T-cell (primary cell): ENCODE measurements at regions not wholly inside any gene's neighbourhood (a gene's known extent, or its start where the extent isn't known, plus 50 kb on each side); places are given as distances from the start of the nearest gene placed in this dataset.

Experiments used
- ATAC-seq, 4 experiments: fragments of 200-7000 bp in 3 of 4; fragments of 150-1000 bp in 1 of 4; cut with Tn5 transposase; replicated peaks in 1 of 4; 1 replicate in 3 of 4; 2 replicates in 1 of 4; pipeline ENCODE4 v1.10.0; 2021; ENCODE audit warnings: moderate library complexity in 3 of 4, mild to moderate bottlenecking in 2 of 4, moderate number of reproducible peaks in 1 of 4
- CTCF ChIA-PET, 2 donors: fragments of 300-600 bp; sonication (Branson Sonifier 250); formaldehyde crosslinking; loops; one replicate each; lab custom pipeline; 2022; ENCODE audit warnings: antibody characterized with exemption in 2 of 2; lab: Charles Lee
- POLR2A ChIA-PET, 2 donors: fragments of 300-600 bp; sonication (Branson Sonifier 250); formaldehyde crosslinking; loops; one replicate each; lab custom pipeline; 2022; ENCODE audit warnings: antibody characterized with exemption in 2 of 2; lab: Charles Lee
- DNase-seq, 35 experiments: peaks; one replicate each; pipeline versions ENCODE4 v3.0.0 to v3.0.0-alpha.2; 2013 to 2023
- H3K27ac ChIP-seq: one replicate; pipeline ENCODE4 v1.5.1; 2013; ENCODE audit warnings: low read length
- H3K27me3 ChIP-seq, 2 experiments: replicated peaks in 1 of 2; 1 replicate in 1 of 2; 2 replicates in 1 of 2; pipeline versions ENCODE4 v1.6.1 to v1.7.0; 2013; ENCODE audit warnings: low read length in 1 of 2, mixed read lengths in 1 of 2; ENCODE audit not compliant: control insufficient read depth in 2 of 2, insufficient read depth in 2 of 2; ENCODE audit errors: extremely low read depth in 1 of 2
- H3K36me3 ChIP-seq, 2 donors: 1 replicate in 1 of 2; 2 replicates in 1 of 2; pipeline versions ENCODE4 v1.6.1 to v1.7.0; 2013; ENCODE audit warnings: low read length in 1 of 2; ENCODE audit not compliant: control insufficient read depth in 2 of 2, insufficient read depth in 1 of 2; ENCODE audit errors: extremely low read depth in 1 of 2
- H3K4me1 ChIP-seq, 2 experiments: 1 replicate in 1 of 2; 2 replicates in 1 of 2; pipeline versions ENCODE4 v1.6.1 to v1.7.0; 2013; ENCODE audit warnings: low read length in 2 of 2, mixed read lengths in 1 of 2; ENCODE audit not compliant: insufficient read depth in 2 of 2, control insufficient read depth in 1 of 2; ENCODE audit errors: extremely low read depth in 1 of 2
- H3K4me3 ChIP-seq, 2 donors: 1 replicate in 1 of 2; 2 replicates in 1 of 2; pipeline versions ENCODE4 v1.5.1 to v1.7.0; 2013; ENCODE audit warnings: mild to moderate bottlenecking in 2 of 2, low read length in 1 of 2, moderate library complexity in 1 of 2; ENCODE audit not compliant: control insufficient read depth in 1 of 2; ENCODE audit errors: extremely low read depth in 1 of 2
- H3K9me3 ChIP-seq: 2 replicates; pipeline ENCODE4 v1.7.0; 2013
- H3K27ac Mint-ChIP-seq, 2 donors: one replicate each; pipeline ENCODE4 v1.8.0; 2020 to 2021; ENCODE audit warnings: mild to moderate bottlenecking in 2 of 2, mixed read lengths in 2 of 2
- H3K27me3 Mint-ChIP-seq, 2 donors: one replicate each; pipeline ENCODE4 v1.8.0; 2021 to 2022; ENCODE audit warnings: mixed read lengths in 2 of 2
- H3K36me3 Mint-ChIP-seq: one replicate; pipeline ENCODE4 v1.8.0; 2021; ENCODE audit warnings: mixed read lengths
- H3K4me1 Mint-ChIP-seq, 3 donors: one replicate each; pipeline ENCODE4 v1.8.0; 2020 to 2022; ENCODE audit warnings: mixed read lengths in 3 of 3, mild to moderate bottlenecking in 1 of 3
- H3K4me3 Mint-ChIP-seq, 3 donors: one replicate each; pipeline ENCODE4 v1.8.0; 2020 to 2022; ENCODE audit warnings: mild to moderate bottlenecking in 3 of 3, mixed read lengths in 3 of 3, moderate library complexity in 3 of 3
- H3K9me3 Mint-ChIP-seq, 3 donors: one replicate each; pipeline ENCODE4 v1.8.0; 2020 to 2022; ENCODE audit warnings: mixed read lengths in 3 of 3
- WGBS: methylation state at CpG from one replicate; pipeline ENCODE4 v1.1.5; 2013; ENCODE audit warnings: missing lambda C conversion rate; ENCODE audit not compliant: insufficient coverage; 5-methylcytosine and 5-hydroxymethylcytosine counted together

GRCh38 chr20:39702701-39703349 lies 740.7 kb downstream of the DHX35 start:
- CTCF ChIA-PET: no interaction called here
- H3K27me3 Mint-ChIP-seq: no peaks in the 10 kb centered on the region
- ATAC-seq: no peak
- POLR2A ChIA-PET: no interaction called here
- H3K4me3 ChIP-seq: no peak overlapping the region
- H3K4me1 Mint-ChIP-seq: no peaks in the 10 kb centered on the region
- no peaks in the 10 kb centered on the region for H3K9me3 ChIP-seq
- H3K9me3 Mint-ChIP-seq: peaks cover 0 to 7% (median 0%) of the 10 kb centered on the region in 3 donors
- H3K36me3 Mint-ChIP-seq: no peaks in the 10 kb centered on the region
- no peak overlapping the region for H3K27ac Mint-ChIP-seq
- no peaks in the 10 kb centered on the region for H3K4me1 ChIP-seq
- 29% methylated on average over 1 of the region's 1 CpG for WGBS
- H3K27ac ChIP-seq: no peak overlapping the region
- H3K4me3 Mint-ChIP-seq: no peak overlapping the region
- no peaks in the 10 kb centered on the region for H3K36me3 ChIP-seq
- DNase-seq: no peak
- no peaks in the 10 kb centered on the region for H3K27me3 ChIP-seq

DNA sequence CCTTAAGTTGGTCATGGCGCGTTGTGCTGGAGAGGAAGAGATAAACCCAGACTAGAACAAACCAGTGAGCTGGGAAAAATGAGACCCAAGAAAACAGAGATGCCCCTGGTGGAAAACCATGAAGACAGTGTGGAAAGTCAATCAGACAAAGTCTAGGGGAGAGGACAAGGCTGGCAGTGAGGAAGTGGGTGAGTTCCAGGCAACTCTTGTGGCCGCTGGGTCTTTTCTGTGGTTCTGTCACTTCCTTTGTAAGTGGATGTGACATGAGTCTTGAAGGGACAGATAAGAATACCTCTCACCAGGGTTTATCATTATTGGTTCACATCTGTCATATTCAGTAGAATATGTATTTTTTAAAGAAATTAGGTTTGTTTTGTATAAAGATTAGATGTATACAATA lies 738.4 kb downstream of the DHX35 start:
- H3K27me3 ChIP-seq: no peaks in the 10 kb centered on the region
- CTCF ChIA-PET: no interaction called here

GRCh38 chr20:39699166-39699725 lies 737.1 kb downstream of the DHX35 start:
- Mint-ChIP-seq H3K4me3 (no peak overlapping the region), H3K27ac (no peak overlapping the region), H3K36me3 (no peaks in the 10 kb centered on the region), H3K27me3 (no peaks in the 10 kb centered on the region), H3K4me1 (no peaks in the 10 kb centered on the region), H3K9me3 (peaks cover 0 to 7% (median 0%) of the 10 kb centered on the region in 3 donors)
- WGBS: no CpG with 5 or more reads among the region's 2 CpGs
- Histone ChIP-seq H3K4me1 (no peaks in the 10 kb centered on the region), H3K27me3 (no peaks in the 10 kb centered on the region), H3K4me3 (no peak overlapping the region), H3K9me3 (no peaks in the 10 kb centered on the region), H3K36me3 (no peaks in the 10 kb centered on the region), H3K27ac (no peak overlapping the region)
- no peak for ATAC-seq
- no peak for DNase-seq
- ChIA-PET CTCF (no interaction called here), POLR2A (no interaction called here)

More for the DNA sequence above, 738.4 kb downstream of the DHX35 start:
- Mint-ChIP-seq H3K27ac (no peak overlapping the region), H3K9me3 (peaks cover 0 to 7% (median 0%) of the 10 kb centered on the region in 3 donors), H3K4me1 (no peaks in the 10 kb centered on the region), H3K27me3 (no peaks in the 10 kb centered on the region), H3K4me3 (no peak overlapping the region), H3K36me3 (no peaks in the 10 kb centered on the region)
- DNase-seq: no peak
- Histone ChIP-seq H3K9me3 (no peaks in the 10 kb centered on the region), H3K4me3 (no peak overlapping the region), H3K4me1 (no peaks in the 10 kb centered on the region), H3K36me3 (no peaks in the 10 kb centered on the region), H3K27ac (no peak overlapping the region)
- WGBS: 29% methylated on average over 2 of the region's 3 CpGs
- POLR2A ChIA-PET: no interaction called here
- no peak for ATAC-seq

DNA sequence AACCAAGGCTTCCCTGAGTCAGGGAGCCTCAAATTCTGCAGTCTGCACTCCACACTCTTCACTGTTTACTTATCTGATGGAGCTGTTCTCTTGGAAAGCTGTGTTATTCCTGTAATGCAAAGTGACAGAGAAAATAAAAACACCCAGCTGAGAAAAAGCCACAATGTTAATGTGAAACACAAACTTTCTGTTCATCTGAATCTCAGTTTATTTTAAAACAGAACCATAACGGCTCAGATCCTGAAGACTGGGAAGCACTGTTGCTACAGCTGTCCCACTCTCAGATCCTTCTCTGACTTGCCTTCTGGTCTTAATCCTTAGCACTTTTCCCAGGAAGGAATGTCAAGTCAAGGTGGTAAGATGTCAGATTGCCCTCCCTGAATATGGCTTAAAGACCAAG lies 736.6 kb downstream of the DHX35 start:
- POLR2A ChIA-PET: no interaction called here
- Mint-ChIP-seq H3K27ac (no peak overlapping the region), H3K4me1 (no peaks in the 10 kb centered on the region), H3K27me3 (no peaks in the 10 kb centered on the region), H3K4me3 (no peak overlapping the region), H3K36me3 (no peaks in the 10 kb centered on the region), H3K9me3 (peaks cover 0 to 3% (median 0%) of the 10 kb centered on the region in 3 donors)
- DNase-seq: no peak
- Histone ChIP-seq H3K27ac (no peak overlapping the region), H3K4me3 (no peak overlapping the region), H3K9me3 (no peaks in the 10 kb centered on the region), H3K36me3 (no peaks in the 10 kb centered on the region), H3K4me1 (no peaks in the 10 kb centered on the region), H3K27me3 (no peaks in the 10 kb centered on the region)
- WGBS: no CpG with 5 or more reads among the region's 1 CpG
- no peak for ATAC-seq
- CTCF ChIA-PET: no interaction called here

DNA sequence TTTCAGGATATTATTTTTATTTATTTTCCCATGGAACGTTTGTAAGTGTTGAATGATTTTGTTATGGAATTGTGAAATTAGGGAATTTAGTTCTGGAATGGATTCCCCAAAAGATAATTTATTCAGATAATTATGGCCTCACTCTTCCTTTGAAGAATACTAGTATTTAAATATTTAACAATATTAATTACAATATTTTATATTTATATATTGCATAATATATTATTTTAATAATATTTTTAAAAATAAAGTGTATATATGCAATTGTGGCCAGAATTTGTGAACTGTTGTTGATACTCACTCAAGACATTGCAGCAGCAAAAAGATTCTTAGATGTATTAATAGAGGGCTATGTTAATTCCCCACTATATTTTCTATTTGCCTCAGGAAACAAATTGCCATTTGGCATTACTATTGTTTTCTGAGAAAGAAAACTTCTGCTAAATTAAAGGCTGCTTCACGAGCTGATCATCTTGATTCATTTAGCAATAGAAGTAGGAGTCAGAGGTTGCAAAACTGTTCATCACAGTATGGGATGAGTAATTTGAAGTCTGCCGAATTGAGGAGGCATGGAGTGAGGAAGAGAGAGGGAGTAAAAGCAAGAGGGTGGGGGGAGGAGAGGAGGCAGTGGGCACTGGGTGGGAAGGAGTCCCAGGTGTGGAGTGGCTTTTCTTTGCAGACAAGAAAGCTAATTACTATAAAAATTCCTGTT lies 729.2 kb downstream of the DHX35 start:
- H3K36me3 Mint-ChIP-seq: no peaks in the 10 kb centered on the region
- no peak for ATAC-seq
- ChIA-PET POLR2A (no interaction called here), CTCF (no interaction called here)
- no peaks in the 10 kb centered on the region for H3K27me3 Mint-ChIP-seq
- Histone ChIP-seq H3K4me3 (no peak overlapping the region), H3K27me3 (no peaks in the 10 kb centered on the region), H3K36me3 (no peaks in the 10 kb centered on the region), H3K9me3 (no peaks in the 10 kb centered on the region), H3K27ac (no peak overlapping the region), H3K4me1 (no peaks in the 10 kb centered on the region)
- no peaks in the 10 kb centered on the region for H3K9me3 Mint-ChIP-seq
- no peaks in the 10 kb centered on the region for H3K4me1 Mint-ChIP-seq
- H3K27ac Mint-ChIP-seq: no peak overlapping the region
- 56% methylated on average over 2 of the region's 3 CpGs for WGBS
- no peak overlapping the region for H3K4me3 Mint-ChIP-seq
- DNase-seq: no peak

GRCh38 chr20:39676857-39677391 lies 714.8 kb downstream of the DHX35 start:
- H3K27ac ChIP-seq: no peak overlapping the region
- H3K27me3 ChIP-seq: no peaks in the 10 kb centered on the region
- ATAC-seq (no peak), DNase-seq (no peak)
- no peak overlapping the region for H3K4me3 ChIP-seq
- WGBS: 100% methylated on average over 1 of the region's 5 CpGs
- CTCF ChIA-PET: no interaction called here
- H3K4me1 ChIP-seq: no peaks in the 10 kb centered on the region
- H3K4me1 Mint-ChIP-seq: no peaks in the 10 kb centered on the region
- no peak overlapping the region for H3K4me3 Mint-ChIP-seq
- peaks cover 0 to 18% (median 0%) of the 10 kb centered on the region in 3 donors for H3K9me3 Mint-ChIP-seq
- POLR2A ChIA-PET: no interaction called here
- no peaks in the 10 kb centered on the region for H3K9me3 ChIP-seq
- H3K36me3 Mint-ChIP-seq: no peaks in the 10 kb centered on the region
- H3K27me3 Mint-ChIP-seq: no peaks in the 10 kb centered on the region
- no peaks in the 10 kb centered on the region for H3K36me3 ChIP-seq
- H3K27ac Mint-ChIP-seq: no peak overlapping the region
